ENCODE measurements at regions not wholly inside any gene's neighbourhood (a gene's known extent, or its start where the extent isn't known, plus 50 kb on each side); places are given as distances from the start of the nearest gene placed in this dataset.

DNA sequence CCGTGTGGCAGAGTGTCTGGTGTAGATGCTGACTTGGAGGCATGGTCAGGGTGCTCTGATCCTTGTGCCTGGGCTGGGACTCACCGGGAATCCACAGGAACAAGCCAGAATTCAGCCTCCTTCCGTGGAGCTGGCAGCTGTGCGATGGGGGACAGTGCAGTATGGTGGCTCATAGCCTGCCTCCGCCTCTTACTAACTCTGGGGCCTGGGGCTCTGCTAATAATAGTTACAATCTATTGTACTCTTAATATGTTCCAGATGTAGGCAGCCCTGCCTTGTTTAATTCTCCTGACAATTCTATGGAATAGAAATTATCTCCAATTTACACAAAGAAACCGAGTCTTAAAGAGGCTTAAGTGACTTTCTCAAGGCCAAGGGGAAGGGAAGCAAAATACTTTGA is 77.6 kb downstream of the PCDH1 start:
- Histone ChIP-seq H3K36me3 (replicated peaks in 1 of 2; ENCODE audit: control insufficient read depth in 1 of 2, insufficient read depth in 2 of 2, low read length in 2 of 2) (no peaks in the 10 kb centered on the region), H3K4me1 (ENCODE audit: control insufficient read depth in 1 of 2, insufficient read depth in 2 of 2, low read length in 2 of 2) (no peaks in the 10 kb centered on the region), H3K4me3 (replicated peaks in 1 of 3; ENCODE audit: low read depth in 2 of 3, low read length in 3 of 3) (no peak overlapping the region), H3K27ac (ENCODE audit: low read depth in 1 of 2, low read length in 2 of 2) (no peak overlapping the region), H3K9ac (ENCODE audit: insufficient read depth, low read length, poor library complexity, severe bottlenecking) (no peak overlapping the region), H3K79me2 (ENCODE audit: insufficient read depth, low read length) (no peaks in the 10 kb centered on the region), H3K4me2 (replicated peaks; ENCODE audit: extremely low read depth, low read length, poor library complexity, severe bottlenecking) (no peak overlapping the region), H3K27me3 (ENCODE audit: control insufficient read depth in 2 of 2, insufficient read depth in 2 of 2, low read length in 2 of 2) (peaks cover 6 to 8% of the 10 kb centered on the region in 2 donors), H2AFZ (ENCODE audit: insufficient read depth, low read depth, low read length, poor library complexity, severe bottlenecking) (no peak overlapping the region), H3K9me3 (replicated peaks in 1 of 2; ENCODE audit: control insufficient read depth in 1 of 2, insufficient read depth in 1 of 2, low read length in 2 of 2) (no peaks in the 10 kb centered on the region), H4K20me1 (ENCODE audit: insufficient read depth, low read length) (no peaks in the 10 kb centered on the region)
- TF ChIP-seq, protein P1, sequence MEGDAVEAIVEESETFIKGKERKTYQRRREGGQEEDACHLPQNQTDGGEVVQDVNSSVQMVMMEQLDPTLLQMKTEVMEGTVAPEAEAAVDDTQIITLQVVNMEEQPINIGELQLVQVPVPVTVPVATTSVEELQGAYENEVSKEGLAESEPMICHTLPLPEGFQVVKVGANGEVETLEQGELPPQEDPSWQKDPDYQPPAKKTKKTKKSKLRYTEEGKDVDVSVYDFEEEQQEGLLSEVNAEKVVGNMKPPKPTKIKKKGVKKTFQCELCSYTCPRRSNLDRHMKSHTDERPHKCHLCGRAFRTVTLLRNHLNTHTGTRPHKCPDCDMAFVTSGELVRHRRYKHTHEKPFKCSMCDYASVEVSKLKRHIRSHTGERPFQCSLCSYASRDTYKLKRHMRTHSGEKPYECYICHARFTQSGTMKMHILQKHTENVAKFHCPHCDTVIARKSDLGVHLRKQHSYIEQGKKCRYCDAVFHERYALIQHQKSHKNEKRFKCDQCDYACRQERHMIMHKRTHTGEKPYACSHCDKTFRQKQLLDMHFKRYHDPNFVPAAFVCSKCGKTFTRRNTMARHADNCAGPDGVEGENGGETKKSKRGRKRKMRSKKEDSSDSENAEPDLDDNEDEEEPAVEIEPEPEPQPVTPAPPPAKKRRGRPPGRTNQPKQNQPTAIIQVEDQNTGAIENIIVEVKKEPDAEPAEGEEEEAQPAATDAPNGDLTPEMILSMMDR (IDR thresholded peaks at IDR 0.05), result no peak
- no peaks in the 10 kb centered on the region for H3K9me3 Mint-ChIP-seq
- H3K4me1 Mint-ChIP-seq, result no peaks in the 10 kb centered on the region
- intact Hi-C loops (cut with micrococcal nuclease), result no loop called here
- no peak overlapping the region for H3K27ac Mint-ChIP-seq
- H3K36me3 Mint-ChIP-seq, result no peaks in the 10 kb centered on the region
- no peak overlapping the region for H3K4me3 Mint-ChIP-seq
- 85% methylated on average over 4 of the region's 6 CpGs for WGBS (ENCODE audit: insufficient coverage)
- peaks cover 17 to 32% (median 19%) of the 10 kb centered on the region in 3 donors for H3K27me3 Mint-ChIP-seq (ENCODE audit: low read depth in 3 of 3)
- no peak for DNase-seq

DNA sequence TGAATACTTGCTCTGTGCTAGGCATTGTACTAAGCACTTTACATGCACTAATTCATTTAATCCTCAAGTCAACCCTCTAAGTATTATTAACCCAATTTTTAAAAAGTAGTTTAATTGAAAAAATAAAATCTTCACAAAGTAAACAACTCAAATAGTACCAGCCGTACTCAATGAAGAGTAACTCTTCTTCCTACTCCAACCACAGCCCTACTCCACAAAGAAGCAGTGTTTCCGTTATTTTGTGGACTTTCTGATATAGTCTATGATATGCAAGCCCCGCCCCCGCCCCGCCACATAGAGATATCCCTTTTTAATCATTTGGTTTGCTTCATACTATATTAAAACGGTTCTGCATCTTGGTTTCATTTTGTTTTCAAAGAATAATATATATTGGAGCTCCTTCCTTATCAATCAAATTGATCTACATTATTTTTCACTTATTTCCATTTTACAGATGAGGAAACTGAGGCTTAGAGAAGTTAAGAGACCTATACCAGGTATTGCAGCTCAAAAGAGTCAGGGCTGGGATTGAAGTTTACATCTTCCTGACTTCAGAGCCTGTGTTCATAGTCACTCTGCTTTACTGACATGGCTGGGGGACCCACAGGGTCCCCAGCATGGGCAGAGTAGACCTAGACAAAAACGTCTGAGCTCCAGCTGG is 78.6 kb downstream of the PCDH1 start:
- Histone ChIP-seq H3K27me3 (ENCODE audit: control insufficient read depth in 2 of 2, insufficient read depth in 2 of 2, low read length in 2 of 2) (no peaks in the 10 kb centered on the region), H3K79me2 (ENCODE audit: insufficient read depth, low read length) (no peaks in the 10 kb centered on the region), H3K27ac (ENCODE audit: low read depth in 1 of 2, low read length in 2 of 2) (no peak overlapping the region), H3K9me3 (replicated peaks in 1 of 2; ENCODE audit: control insufficient read depth in 1 of 2, insufficient read depth in 1 of 2, low read length in 2 of 2) (no peaks in the 10 kb centered on the region), H3K9ac (ENCODE audit: insufficient read depth, low read length, poor library complexity, severe bottlenecking) (no peak overlapping the region), H3K36me3 (replicated peaks in 1 of 2; ENCODE audit: control insufficient read depth in 1 of 2, insufficient read depth in 2 of 2, low read length in 2 of 2) (no peaks in the 10 kb centered on the region), H3K4me3 (replicated peaks in 1 of 3; ENCODE audit: low read depth in 2 of 3, low read length in 3 of 3) (no peak overlapping the region), H4K20me1 (ENCODE audit: insufficient read depth, low read length) (no peaks in the 10 kb centered on the region), H3K4me1 (ENCODE audit: control insufficient read depth in 1 of 2, insufficient read depth in 2 of 2, low read length in 2 of 2) (no peaks in the 10 kb centered on the region), H3K4me2 (replicated peaks; ENCODE audit: extremely low read depth, low read length, poor library complexity, severe bottlenecking) (no peak overlapping the region), H2AFZ (ENCODE audit: insufficient read depth, low read depth, low read length, poor library complexity, severe bottlenecking) (no peak overlapping the region)
- no peaks in the 10 kb centered on the region for H3K4me1 Mint-ChIP-seq
- no peaks in the 10 kb centered on the region for H3K36me3 Mint-ChIP-seq
- WGBS (ENCODE audit: insufficient coverage), result 71% methylated on average over 1 of the region's 7 CpGs
- TF ChIP-seq, protein P1 (IDR thresholded peaks at IDR 0.05), result no peak
- DNase-seq, result no peak
- H3K4me3 Mint-ChIP-seq, result no peak overlapping the region
- peaks cover 10 to 26% (median 10%) of the 10 kb centered on the region in 3 donors for H3K27me3 Mint-ChIP-seq (ENCODE audit: low read depth in 3 of 3)
- no peak overlapping the region for H3K27ac Mint-ChIP-seq
- intact Hi-C loops (cut with micrococcal nuclease), result no loop called here
- peaks cover 0 to 2% (median 0%) of the 10 kb centered on the region in 7 donors for H3K9me3 Mint-ChIP-seq

Data from CD14-positive monocyte (primary cell).